ENCODE measurements at regions not wholly inside any gene's neighbourhood (a gene's known extent, or its start where the extent isn't known, plus 50 kb on each side); places are given as distances from the start of the nearest gene placed in this dataset.

GRCh38 chr3:106529738-106530137 lies 660.9 kb upstream of the CBLB start:
- TF ChIP-seq CTCF (conservative IDR thresholded peaks at IDR 0.05 in 1 of 2, IDR thresholded peaks at IDR 0.05 in 1 of 2; ENCODE audit: extremely low read depth in 1 of 2, insufficient read depth in 1 of 2, low read depth in 1 of 2, low read length in 2 of 2), result no peak
- TF ChIP-seq EZH2 (IDR thresholded peaks at IDR 0.05; ENCODE audit: borderline replicate concordance, low read length), result no peak

Measured in mammary epithelial cell (primary cell).